Brain pericyte (primary cell): ENCODE measurements at regions not wholly inside any gene's neighbourhood (a gene's known extent, or its start where the extent isn't known, plus 50 kb on each side); places are given as distances from the start of the nearest gene placed in this dataset.
"Not testable (repeated sequence)": the region's sequence is repeated elsewhere in the genome, so short reads cannot be mapped to it uniquely, and the experiment has no call there.

Source experiments
- DNase-seq: peaks from one replicate; pipeline ENCODE4 v3.0.0-alpha.2; 2012; ENCODE audit warnings: low read depth, low spot score

DNA sequence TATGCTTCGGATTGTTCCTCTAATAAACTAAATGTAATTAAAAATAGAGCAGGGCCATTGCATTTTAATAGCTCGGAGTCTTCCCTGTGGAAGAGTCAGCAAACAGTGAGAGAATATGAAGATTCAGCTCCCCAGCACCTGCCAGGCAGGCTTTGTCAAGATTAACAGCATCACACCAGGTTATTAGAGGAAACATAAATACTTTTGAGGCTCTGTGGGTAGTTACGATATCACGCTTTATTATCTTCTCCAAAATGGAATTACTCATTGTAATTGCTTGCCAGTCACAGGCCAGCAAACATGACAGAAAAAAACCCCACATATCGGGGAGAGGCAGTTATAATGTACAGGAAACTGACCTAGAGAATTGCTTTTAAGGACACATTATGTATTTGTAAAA is 303.9 kb downstream of the CPS1 start:
- no peak for DNase-seq

- no peak for DNase-seq
These were observed 304.8 kb downstream of the CPS1 start for GRCh38 chr2:210861038-210861665.

DNA sequence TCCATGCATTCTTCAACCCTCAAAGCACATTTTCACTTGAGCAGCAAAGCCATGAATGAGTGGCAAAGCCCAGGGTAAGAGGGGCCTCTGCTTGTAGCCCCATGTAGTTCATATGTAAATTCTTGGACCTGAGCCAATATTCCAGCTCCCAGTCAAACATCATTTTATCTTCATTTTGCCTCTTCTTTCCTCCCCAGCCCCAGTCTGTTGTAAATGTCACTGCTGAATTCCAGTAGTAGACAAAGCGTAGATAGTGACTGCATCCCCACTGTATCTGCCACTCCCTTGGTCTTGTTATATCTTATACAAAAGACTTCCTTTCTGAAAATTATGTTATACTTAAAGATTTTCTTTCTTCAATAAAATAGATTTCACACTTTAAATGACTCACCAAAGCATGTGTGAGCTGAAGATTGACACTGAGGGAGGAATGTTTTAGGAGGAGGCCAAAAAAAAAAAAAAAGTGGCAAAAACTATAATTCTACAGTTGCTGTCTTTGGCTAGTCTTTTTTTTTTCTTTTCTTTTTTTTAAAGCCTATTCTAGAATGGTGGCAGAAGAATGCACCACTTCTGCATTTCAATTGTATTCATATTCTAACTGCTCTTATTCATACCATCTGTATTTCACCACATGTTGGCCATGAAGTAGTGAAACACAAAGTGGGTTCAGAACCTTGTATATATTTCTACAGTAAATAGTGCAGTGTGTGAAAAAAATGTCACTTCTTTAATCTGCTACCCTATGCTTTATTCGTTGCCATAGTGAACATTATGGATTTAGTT is 306.1 kb downstream of the CPS1 start:
- DNase-seq: no peak

- no peak for DNase-seq
These were observed 306.9 kb downstream of the CPS1 start for GRCh38 chr2:210863283-210863682.

DNA sequence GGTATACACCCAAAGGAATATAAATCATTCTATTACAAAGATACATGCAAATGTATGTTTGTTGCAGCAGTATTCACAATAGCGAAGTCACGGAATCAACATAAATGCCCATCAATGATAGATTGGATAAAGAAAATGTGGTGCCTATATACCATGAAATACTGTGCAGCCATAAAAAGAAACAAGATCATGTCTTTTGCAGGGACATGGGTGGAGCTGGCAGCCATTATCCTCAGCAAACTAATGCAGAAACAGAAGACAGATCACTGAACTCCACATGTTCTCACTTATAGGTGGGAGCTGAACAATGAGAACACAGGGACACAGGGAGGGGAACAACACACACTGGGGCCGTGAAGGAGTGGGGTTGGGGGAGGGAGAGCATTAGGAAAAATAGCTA is 315.2 kb downstream of the CPS1 start:
- not testable (repeated sequence) for DNase-seq

DNA sequence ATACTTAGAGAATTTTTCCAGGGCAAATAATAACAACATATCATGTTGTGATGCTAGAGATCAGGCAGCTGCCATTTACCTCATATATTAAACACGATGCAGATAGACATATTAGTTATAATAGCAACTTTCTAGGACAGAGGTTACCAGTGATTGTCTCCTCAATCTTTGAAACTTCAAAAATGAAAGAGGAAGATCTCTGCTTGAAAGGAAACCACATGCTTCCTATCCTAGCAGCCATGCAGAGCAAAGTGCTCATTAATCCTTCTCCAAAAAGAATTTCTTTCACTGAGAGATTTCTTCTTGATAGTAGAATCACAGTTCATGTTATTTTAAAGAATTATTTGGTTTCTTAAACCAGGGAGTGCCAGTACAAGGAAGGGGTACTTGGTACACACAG is 317.2 kb downstream of the CPS1 start:
- no peak for DNase-seq

DNA sequence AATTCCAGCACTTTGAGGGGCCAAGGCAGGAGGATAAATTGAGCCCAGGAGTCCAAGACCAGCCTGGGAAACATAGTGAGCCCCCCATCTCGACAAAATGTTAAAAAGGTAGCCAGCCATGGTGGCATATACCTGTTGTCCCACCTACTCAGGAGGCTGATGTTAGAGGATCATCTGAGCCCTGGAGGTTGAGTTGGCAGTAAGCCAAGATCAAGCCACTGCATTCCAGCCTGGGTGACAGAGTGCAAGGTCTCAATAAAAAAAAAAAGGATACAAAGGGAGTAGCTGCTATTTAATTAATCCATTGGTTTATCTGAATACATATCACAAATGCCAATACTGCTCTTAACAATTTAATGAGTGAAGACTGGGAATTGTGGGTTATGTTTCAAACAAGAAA is 327.8 kb downstream of the CPS1 start:
- DNase-seq: no peak

DNA sequence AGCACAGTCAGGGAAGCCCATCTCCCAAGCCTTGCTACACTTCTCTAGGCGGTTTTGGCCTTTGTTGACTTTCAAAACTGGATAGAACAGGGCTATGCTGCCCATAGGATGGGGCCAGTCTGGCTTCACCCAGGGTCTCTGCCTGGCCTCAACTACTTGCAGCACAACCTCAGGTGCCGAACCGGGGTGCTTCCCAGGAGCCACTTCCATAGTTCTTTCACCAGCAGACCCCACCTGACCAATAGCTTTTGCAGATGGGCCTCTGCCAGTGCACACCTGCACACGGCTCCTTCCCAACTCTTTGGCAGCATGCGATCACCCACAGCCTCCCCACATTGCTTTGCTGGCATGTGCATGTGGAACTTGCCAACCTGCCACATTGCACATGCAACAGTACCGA is 331.6 kb downstream of the CPS1 start:
- DNase-seq: no peak

DNA sequence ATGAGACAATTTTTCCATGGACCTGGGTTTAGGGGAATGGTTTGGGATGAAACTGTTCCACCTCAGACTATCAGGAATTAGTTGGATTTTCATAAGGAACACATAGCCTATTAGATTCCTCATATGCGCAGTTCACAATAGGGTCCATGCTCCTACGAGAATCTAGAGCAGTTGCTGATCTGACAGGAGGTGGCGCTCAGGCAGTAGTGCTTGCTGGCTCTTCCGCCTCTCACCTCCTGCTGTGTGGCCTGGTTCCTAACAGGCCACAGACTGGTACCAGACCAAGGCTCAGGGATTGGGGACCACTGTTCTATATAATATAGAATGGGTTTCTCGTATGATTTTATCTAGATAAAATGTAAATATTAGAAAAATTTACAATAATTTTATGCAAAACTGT is 338.7 kb downstream of the CPS1 start:
- no peak for DNase-seq

DNA sequence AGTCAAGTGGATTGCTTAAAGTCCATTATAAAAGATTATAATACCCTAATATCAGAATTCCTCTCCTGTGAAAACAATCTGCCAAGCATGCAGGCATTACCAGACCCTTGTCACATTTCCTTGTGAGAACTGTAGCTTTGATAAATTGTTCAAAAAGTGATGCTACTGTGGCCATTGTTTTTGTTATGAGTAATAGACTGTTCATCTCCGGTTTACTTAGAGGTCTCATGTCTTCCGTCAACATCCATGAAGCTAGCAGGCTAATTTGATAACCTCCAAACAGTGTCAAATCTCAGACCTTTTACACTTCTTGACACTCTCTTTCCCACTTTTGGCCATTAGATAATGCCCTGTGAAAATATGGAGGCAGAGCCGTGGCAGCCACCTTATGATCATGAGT is 342.7 kb downstream of the CPS1 start:
- DNase-seq: no peak

- no peak for DNase-seq
These were observed 344.9 kb downstream of the CPS1 start for GRCh38 chr2:210901326-210901725.

- DNase-seq: no peak
These were observed 356.4 kb downstream of the CPS1 start for GRCh38 chr2:210912779-210913178.

DNA sequence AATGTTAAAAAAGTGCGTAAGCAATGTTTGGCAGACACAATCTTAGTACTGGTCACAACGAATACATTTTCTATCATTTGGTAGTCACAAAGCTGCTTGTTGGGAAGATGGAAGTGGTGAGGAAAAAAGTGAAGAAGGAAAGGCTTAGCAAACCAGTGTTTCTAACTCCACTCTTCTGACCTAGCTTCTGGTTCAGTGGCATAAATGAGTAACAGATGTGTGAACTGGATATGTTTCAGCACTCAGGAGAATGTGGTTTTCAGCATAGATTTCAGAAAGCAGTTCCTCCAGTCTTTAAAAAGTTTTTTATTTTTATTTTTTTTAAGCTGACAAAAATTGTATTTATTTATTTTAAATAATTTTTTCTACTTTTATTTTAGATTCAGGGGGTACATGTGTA is 357.1 kb downstream of the CPS1 start:
- DNase-seq: no peak

- DNase-seq: no peak
These were observed 359.5 kb downstream of the CPS1 start for GRCh38 chr2:210915912-210916311.

DNA sequence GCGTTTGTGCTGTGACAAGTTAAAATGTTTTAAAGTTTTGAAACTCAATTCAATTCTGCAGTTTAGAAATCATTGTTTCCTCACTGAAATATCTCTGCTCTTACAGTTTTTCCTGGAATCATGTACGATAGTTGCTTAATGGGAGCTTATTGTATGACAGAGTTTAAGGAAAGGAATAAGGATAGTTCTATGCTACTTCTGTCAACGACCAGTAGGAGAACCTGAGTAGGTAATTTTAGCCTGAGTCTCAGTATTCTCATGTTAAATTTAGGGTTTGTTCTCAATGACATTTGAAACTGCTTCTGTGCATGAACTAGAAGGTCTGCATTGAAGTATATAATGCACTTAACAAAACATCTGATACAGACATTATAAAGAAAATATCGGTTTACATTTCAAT is 361.1 kb downstream of the CPS1 start:
- DNase-seq: no peak

- DNase-seq: no peak
These were observed 362.7 kb downstream of the CPS1 start for GRCh38 chr2:210919128-210919527.

- DNase-seq: no peak
These were observed 366.0 kb downstream of the CPS1 start for GRCh38 chr2:210922419-210922818.

GRCh38 chr2:210928714-210929113 is 372.3 kb downstream of the CPS1 start:
- DNase-seq: no peak

GRCh38 chr2:210938228-210938627 is 381.8 kb downstream of the CPS1 start:
- no peak for DNase-seq

- DNase-seq: no peak
These were observed 390.0 kb downstream of the CPS1 start for GRCh38 chr2:210946395-210946794.

- not testable (repeated sequence) for DNase-seq
These were observed 394.1 kb downstream of the CPS1 start for GRCh38 chr2:210950434-210951060.

- no peak for DNase-seq
These were observed 398.0 kb downstream of the CPS1 start for GRCh38 chr2:210954386-210954907.

GRCh38 chr2:210955591-210955990 is 399.2 kb downstream of the CPS1 start:
- no peak for DNase-seq
